HG02840 (cell line): ENCODE measurements at regions not wholly inside any gene's neighbourhood (a gene's known extent, or its start where the extent isn't known, plus 50 kb on each side); places are given as distances from the start of the nearest gene placed in this dataset.

Source experiments
- ATAC-seq: cut with Tn5 transposase; IDR thresholded peaks from one replicate; pipeline ENCODE4 v1.9.1; 2021; ENCODE audit warnings: mild to moderate bottlenecking, moderate library complexity, moderate number of reproducible peaks; ENCODE audit not compliant: unreplicated experiment, low FRiP score

DNA sequence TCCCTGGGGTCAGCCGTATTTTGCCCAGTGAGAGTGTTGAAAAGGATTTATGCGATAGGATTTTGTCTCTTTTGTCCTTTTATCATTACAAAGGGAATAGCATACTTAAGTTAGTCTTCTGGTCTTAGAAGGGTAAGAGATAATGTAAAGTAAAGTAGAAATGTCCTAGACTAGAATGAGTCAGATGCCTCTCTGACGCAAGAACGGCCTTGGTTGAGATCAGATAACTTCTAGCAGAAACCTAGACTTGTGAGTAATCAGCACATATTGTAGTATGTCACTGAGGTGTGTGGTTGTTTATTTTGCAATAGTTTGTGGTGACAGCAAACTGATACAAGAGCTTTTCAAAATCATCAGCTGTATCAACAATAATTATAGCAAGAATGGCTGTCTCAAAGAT is 866.1 kb downstream of the NSUN3 start:
- no peak for ATAC-seq

DNA sequence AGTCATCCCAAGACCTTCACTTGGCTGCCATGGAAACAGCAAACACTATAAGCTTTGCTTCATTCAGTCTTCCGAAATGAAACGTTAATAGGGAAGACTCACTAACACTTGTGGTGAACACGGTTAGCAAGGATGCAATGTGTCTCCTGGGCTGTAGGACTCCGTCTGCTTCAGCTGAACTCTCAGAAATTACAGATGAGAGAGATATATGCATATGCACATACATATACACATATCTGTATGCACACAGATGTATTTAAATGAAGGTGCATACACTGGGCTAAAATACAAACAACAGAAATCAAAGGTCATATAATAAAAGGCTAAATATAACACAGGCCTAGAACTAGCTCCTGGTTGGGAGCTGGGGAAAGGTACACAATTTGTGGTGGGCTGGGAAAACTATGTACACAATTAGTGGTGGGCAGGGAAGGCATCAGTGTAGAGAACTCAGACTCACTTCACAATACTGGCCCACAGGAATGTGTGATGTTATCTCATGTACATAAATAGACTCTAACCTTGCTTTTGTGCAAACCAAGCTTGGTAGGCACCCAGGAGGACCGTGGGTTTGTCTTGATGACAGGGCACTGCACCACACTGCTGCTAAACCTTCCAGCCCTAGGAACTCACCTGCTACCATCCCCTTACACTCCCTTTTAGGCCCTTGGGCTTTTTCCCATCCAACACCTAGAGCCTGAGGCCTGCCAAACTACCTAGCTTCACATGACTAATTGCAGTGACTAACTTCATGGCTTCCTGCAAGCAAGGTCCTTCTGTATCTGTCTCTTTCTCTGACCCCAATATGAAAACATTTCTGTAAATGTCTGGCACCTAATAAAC is 873.1 kb downstream of the NSUN3 start:
- ATAC-seq: no peak

DNA sequence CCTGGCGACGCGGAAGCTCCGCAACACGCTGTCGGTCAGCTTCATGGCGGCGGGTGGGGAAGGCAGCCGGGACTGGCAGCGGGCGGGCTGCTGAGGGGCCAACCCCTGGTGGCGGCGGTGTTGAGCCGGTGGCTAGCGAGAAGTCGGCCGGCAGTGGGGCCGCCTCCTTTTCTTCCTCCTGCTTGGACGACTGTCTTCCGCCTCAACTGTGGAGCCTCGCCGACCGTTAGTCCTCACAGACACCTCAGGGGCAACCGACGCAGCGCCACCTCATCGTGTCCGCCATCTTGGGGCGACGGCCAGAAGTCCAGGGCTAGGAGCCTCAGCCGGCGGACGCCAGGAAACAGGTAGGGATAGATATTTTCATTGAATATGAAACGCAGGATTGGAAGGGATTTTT is 875.1 kb downstream of the NSUN3 start:
- no peak for ATAC-seq

DNA sequence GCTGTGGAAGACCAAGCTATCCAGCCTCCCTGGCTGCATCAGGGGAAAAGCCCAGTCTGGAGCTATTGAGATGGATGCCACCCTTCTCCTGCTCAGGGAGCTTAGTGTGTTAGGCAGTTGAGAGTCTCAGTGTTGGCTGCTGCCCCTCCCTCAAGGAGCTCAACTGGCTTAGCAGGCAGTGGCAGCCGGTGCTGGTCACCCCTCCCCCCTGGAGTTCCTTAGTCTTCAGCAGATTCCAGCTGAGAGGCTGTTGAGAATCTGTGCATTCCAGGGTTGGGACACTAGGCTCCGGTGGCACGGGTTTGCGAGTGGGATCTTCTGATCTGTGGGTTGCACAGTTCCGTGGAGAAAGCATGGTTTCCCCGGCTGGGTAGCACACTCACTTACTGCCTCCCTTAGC is 883.8 kb downstream of the NSUN3 start:
- no peak for ATAC-seq

DNA sequence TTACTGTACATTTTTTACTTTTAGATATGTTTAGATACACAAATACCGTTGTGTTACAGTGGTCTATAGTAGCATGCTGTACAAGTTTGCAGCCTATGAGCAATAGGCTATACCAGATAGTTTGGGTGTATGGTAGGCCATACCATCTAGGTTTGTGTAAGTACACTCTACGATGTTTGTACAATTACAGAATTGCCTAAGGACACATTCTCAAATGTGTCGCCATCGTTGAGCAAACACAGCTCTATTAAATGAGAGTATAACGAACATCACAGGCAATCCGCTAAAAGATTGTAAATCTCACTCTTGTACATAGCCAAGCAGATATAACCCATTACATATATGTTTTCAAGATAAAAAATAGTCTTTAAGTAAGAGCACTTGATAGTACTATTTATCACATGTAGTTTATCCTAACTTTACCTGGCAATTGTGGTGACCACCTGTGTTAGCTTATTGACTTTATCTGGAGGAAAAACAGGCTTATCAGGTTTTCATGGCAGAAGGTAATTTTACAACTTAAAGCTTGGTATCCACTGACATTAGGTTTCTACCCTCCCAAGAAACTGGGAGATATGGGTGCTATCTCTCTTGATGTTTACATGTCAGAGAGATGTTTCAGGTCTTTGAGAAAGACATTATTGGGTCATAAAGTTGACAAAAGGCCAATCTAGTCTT is 898.7 kb downstream of the NSUN3 start:
- ATAC-seq: no peak

DNA sequence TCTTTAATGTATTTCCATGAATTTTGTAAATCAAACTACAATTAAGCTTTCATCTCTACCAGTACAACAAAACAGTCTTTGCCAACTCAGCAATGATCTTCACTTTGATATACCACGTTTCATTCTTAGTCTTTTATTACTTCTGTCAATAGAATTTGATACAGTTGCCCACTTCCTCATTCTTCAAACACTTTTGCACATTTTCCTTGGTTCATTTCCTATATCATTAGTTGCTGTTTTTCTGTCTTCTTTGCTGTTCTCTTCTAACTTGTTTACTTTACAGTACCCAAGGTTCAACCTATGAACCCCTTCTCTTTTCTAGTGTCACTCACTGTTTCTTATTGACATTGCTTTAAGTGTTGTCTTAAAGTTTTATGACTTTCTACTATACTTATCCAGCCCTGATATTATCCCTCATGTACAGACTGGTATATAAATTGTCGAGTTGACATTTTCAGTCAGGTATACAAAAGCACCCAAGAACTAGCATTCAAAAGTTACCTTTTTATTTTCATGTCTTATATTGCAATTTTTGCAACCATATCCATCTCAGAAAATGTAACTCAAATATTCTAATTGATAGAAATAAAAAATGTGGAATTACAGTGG is 903.1 kb downstream of the NSUN3 start:
- ATAC-seq: no peak

DNA sequence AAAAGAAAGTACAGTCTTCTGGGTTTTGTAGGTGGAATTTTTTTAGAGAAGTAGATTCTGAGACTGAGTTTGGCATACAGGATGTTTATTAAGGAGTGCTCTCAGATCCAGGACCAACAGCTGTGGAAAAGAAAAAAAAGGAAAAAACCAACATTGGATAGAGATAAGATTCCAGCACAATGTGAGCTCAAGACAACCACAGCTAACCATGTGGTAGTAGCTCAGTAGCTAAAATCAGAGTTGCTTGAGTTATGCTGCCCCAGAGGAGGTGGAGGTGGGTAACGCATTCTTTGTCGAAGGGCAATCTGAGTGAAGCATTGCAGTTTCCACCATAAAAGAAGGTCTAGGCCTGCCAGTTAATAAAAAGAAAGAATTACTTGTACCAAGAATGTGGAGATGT is 904.3 kb downstream of the NSUN3 start:
- ATAC-seq: no peak

DNA sequence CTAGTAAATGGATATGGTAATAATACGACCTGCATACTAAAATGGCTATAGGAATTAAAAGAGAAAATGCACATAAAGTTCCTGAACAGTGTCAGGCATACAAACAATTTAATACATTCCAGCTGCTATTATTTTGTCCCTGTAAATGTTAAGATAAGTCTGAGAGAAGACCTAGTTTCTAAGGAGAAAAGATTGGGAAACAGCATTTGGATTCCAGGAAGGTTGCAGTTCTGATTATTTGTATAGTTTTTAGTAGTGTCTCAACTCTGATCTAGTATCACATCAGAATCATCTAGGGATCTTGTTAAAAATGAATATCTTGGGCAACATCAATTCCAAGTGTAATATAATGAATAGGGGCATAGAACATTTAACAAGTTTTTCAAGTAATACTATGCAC is 905.7 kb downstream of the NSUN3 start:
- no peak for ATAC-seq

DNA sequence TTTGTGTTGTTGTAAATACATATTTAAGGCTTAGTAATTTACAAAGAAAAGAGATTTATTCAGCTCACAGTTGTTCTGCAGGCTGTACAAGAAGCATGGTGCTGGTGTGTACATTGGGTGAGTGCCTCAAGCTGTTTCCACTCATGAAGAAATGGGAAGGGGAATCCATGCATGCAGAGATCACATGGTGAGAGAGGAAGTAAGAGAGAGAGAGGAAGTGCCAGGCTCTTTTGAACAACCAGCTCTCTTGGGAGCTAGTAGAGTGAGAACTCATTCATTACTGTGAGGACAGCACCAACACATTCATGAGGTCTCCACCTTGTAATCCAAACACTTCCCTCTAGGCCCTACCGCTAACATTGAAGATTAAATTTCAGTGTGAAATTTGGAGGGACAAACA is 909.2 kb downstream of the NSUN3 start:
- ATAC-seq: no peak

DNA sequence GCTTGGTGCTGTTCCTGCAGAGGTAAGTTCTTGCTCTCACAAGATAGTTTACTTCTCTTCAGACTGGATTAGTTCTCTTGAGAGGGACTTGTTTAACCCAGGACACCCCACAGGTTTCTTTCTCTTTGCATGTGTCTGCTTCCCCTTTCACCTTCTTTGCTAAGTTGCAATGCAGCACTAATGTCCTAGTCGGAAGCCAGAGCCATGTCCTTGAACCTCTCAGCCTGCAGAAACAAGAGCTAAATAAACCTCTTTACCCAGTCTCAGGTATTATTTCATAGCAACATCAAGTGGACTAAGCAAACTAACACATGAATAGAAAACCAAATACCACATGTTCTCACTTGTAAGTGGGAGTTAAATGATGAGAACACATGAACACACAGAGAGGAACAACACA is 915.2 kb downstream of the NSUN3 start:
- ATAC-seq: no peak

DNA sequence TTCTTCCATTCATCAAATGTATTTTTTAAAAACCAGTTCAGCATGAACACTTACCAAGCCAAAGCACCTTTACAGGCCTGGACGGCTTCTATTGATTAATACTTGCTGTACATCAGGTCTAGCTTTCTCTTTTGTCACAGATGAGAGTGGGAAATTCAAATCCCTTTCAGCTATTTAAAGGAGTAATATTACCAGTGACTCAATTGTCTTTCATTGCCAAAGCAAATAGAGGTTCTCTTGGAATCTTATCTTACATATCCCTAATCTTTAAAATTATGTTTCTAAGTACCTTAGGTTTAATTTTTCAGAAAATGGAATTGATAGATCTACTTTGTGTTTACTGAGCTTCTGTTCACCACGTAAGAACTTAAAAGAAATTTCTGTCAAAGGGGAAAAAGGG is 922.9 kb downstream of the NSUN3 start:
- no peak for ATAC-seq

DNA sequence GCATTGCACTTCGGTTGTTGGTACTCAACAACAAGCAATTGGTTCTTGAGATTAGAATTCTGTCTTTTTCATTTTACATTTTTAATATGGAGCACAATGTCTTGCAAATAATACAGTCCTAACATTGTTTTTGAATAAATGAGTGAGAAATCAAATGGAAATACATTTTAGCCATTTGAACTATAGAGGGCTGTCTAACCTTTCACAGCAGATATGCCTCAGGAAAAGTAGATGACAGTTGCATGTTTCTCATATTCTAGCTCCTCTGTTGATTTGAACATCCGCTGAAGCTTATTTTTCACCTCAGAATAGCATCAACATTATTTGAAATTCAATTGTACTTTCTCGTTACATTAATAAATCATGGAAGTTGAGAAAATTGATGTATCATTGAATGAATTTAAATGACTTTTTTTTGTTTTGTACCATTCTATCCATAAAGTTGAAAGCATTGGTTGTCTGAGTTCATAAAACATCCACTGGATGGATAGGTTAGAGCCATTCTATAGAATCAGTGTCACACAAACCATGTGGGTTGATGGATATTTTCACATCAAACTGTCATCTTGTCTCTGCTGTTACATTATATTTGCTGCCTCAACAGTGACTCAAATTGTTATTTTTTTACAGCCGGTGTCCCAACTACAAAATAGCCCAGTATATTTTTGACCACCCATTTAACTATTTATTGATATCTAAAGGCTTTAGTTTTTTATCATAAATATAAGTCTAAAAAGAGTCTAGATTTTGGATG is 928.3 kb downstream of the NSUN3 start:
- ATAC-seq: no peak

DNA sequence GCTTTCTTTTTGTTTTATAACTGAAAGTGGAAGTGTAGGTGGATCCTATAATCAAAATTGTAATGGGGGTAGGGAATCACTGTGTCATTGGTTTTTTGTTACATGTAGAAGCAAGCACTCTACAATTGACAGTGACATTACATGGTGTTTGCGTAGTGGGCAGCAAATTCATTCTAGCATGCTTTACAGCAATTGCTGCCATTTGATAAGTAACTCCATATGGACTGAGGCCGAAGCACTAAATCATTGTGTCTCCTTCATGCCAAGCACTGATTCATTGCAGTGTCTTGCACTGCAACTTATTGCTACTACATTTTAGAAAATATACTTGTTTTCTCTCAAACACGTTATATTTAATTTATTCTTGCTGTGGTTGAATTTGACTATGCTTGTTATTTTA is 933.9 kb downstream of the NSUN3 start:
- ATAC-seq: no peak

DNA sequence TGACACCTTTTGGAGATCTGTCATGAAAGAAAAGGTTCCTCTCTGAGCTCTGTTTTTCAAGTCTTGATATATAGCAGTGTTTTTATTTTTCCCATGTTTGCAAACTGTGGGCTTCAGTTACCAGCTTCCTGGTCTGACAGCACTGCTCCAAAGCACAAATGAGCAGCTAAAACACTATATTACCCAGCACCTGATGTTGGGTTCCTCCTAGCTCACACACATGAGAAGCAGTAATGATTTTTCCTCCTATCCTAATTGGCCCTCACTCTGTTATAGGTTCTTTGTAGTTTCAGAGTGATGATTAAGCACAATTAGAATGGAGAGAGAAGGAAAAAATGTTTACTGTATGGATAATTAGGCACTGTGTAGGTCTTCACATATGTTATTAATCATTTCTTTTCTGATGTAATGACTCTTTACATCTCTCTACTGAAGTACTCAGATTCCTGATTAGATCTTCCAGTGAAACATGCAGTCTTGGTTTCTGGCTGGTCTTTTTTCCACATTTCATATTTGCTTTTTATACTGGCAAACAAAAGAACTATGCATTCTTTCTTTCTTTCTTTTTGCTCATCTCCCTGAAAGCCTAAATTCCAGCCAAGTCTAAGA is 939.7 kb downstream of the NSUN3 start:
- ATAC-seq: no peak

DNA sequence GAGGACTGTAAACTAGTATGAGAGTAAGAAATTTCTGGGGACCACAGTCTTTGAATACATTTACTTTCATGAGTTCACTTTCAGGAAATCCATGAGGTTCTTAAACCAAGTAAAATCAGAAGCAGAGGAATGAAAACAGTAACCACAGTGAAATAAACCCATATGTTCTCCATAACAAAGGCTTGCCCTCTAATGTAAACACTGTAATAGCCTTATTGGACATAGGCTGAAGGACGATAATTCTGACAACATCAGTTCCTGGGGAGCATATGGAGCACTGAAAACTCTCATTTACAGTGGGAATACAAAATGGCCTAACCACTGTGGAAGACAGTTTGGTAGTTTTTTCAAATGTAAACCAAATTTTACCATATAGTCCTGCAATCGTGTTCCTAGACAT is 965.8 kb downstream of the NSUN3 start:
- no peak for ATAC-seq

DNA sequence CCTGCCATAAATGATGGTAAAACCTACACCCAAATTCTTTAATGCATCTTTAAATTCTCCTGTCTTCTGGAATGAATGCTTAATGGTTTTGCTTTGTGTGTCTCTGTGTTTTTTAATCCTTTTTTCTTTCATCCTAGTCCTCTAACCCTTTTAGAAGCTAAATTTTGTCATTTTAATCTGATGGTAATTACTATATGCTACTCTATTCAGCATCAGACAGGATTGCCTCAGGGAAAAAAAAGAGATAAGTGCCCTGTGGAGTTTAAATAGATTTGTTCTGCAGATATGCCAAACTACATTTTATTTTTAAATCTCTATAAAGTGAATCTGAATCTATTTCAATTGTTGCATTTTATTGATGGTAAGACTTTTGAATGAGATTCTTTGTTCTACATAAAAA is 966.8 kb downstream of the NSUN3 start:
- ATAC-seq: no peak

DNA sequence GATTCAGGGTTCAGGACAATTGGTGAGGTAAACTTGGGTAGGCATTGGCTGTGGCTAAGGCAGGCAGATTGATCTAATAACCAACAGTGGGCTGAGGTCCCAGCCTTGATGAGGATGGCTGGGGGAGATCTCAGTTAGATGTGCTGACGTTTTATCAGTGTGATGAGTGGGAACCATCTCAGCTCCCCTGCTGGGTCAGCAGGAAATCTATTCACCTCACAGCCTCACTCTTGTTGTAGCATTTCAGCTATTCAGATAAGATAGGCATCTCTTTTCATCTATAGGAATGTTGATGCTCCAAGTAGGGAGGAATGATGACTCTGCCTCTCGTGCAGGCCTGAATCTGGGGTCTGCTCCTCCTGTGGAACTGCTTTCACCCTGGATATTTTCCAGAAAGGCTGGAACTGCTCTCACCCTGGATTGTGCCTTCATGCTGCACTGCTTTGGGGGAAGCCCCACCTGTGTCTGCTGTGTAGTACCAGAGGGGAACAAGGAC is 973.7 kb downstream of the NSUN3 start:
- ATAC-seq: no peak

DNA sequence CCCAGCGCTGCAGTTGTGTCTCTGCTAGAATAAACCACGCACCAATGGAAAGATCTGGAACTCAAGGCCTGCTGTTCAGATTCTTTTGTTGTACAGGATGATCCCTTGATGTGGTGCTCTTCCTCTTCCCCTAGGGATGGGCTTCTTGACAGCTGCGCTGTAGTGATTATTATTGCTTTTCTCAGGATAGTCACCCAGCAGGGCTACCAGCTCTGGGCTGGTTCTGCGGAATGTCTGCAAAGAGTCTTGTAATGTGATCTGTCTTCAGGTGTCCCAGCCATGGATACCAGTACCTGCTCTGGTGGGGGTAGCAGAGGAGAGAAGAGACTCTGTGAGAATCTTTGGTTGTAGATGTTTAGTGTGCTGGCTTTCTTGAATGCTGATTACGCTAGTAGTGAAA is 974.2 kb downstream of the NSUN3 start:
- ATAC-seq: no peak

DNA sequence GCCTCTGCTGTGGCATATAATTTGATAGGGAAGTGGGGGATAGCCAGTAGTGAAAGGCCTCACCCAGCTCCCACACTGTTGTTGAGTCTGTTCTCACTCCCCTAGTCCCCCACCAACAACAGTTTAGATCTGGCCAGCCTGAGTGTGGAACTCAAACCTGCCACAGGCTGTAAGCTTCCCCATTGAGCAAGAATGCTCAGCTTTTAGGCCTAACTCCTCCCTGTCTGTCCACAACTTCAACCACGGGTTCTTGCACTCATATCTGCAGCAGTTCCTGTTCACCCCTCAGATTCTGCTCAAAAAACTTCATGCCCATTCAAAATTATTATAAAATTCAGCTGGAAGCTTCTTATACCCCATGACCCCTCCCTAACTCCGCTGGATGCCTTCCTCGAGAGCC is 975.1 kb downstream of the NSUN3 start:
- ATAC-seq: no peak

DNA sequence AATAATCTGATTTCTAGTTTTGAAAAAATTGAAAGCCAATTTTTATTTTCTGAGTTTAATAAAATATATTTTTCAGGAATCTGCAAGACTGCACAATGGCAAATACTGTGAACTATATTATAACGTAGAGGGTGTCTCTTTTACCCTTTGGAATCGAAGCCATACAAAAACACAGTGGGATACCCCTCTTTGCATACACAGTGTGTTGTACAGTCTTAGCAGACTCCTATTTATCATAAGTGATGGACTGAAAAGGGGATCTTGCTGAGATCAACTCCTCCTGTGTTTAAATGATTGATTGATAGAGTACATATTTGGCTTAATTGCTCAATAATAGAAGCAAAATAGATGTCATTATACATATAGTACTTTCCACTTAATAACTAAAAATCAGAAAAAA is 981.2 kb downstream of the NSUN3 start:
- ATAC-seq: no peak
